ENCODE measurements at regions not wholly inside any gene's neighbourhood (a gene's known extent, or its start where the extent isn't known, plus 50 kb on each side); places are given as distances from the start of the nearest gene placed in this dataset.

- no peak overlapping the region for H3K27ac ChIP-seq (ENCODE audit: low read length, poor library complexity, severe bottlenecking)
- H2BK120ac ChIP-seq (ENCODE audit: low read depth, low read length): no peak overlapping the region
- no peak overlapping the region for H2BK12ac ChIP-seq (ENCODE audit: low read length in 2 of 2)
- H3K4me1 ChIP-seq (ENCODE audit: control insufficient read depth, insufficient read depth, low read depth, low read length): no peaks in the 10 kb centered on the region
- H4K91ac ChIP-seq (ENCODE audit: low read length): no peak overlapping the region
- peaks cover 0 to 3% of the 10 kb centered on the region in 2 experiments for H3K27me3 ChIP-seq (ENCODE audit: control insufficient read depth in 1 of 2, insufficient read depth in 1 of 2, low read length in 2 of 2)
- no peaks in the 10 kb centered on the region for H3K9me3 ChIP-seq (ENCODE audit: control insufficient read depth, low read length)
- H3K4ac ChIP-seq (ENCODE audit: low read depth in 1 of 2, low read length in 2 of 2): no peak overlapping the region
- H2BK15ac ChIP-seq (ENCODE audit: low read depth, poor library complexity, severe bottlenecking): no peak overlapping the region
- no peak overlapping the region for H3K18ac ChIP-seq (ENCODE audit: low read depth in 1 of 2, low read length in 2 of 2)
- no peaks in the 10 kb centered on the region for H3K36me3 ChIP-seq (ENCODE audit: control insufficient read depth in 1 of 2, insufficient read depth in 2 of 2, low read depth in 1 of 2, low read length in 2 of 2)
- H4K8ac ChIP-seq (ENCODE audit: low read length): no peak overlapping the region
- DNase-seq: no peak
- H3K23ac ChIP-seq (ENCODE audit: low read length in 2 of 2): no peak overlapping the region
- no peaks in the 10 kb centered on the region for H3K79me1 ChIP-seq (replicated peaks; ENCODE audit: low read length, poor library complexity, severe bottlenecking)
- H3K9ac ChIP-seq (ENCODE audit: low read length): no peak overlapping the region
- no peak overlapping the region for H3K14ac ChIP-seq (ENCODE audit: low read length in 2 of 2)
- 85% methylated on average over 2 of the region's 2 CpGs for WGBS
- no peak overlapping the region for H3K4me2 ChIP-seq (ENCODE audit: low read length, poor library complexity, severe bottlenecking)
- no peak overlapping the region for H2AFZ ChIP-seq (ENCODE audit: low read depth, low read length)
- no peak overlapping the region for H2BK5ac ChIP-seq (ENCODE audit: low read depth, low read length, poor library complexity, severe bottlenecking)
- no peak overlapping the region for H2AK5ac ChIP-seq (ENCODE audit: low read length, severe bottlenecking)
- no peak overlapping the region for H3K4me3 ChIP-seq (ENCODE audit: insufficient read depth in 1 of 2, low read depth in 1 of 2, low read length in 2 of 2)
These were observed 179.7 kb upstream of the ACVR2A start for GRCh38 chr2:147665105-147665504.

DNA sequence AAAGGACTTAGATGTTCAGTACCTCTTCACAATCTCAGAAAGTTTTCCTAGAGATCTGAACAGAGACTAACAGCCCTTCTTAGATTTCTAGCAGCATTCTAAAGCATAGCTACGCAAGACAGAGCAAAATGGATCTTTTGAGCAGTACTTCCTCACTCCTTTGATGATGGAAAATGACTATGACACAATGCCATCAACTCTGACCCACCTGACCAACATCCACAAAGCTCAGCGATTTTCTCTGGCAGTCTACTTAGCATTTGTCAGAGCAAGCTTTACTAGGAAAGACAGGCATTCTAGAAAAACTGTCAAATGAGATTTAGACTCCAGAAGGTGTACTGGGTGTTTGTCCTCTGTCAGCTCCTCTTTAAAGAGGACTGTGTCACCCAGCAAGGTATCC lies 180.9 kb upstream of the ACVR2A start:
- H2AFZ ChIP-seq (ENCODE audit: low read depth, low read length): no peak overlapping the region
- no peaks in the 10 kb centered on the region for H3K79me1 ChIP-seq (replicated peaks; ENCODE audit: low read length, poor library complexity, severe bottlenecking)
- H4K8ac ChIP-seq (ENCODE audit: low read length): no peak overlapping the region
- H3K9ac ChIP-seq (ENCODE audit: low read length): no peak overlapping the region
- H3K4me3 ChIP-seq (ENCODE audit: insufficient read depth in 1 of 2, low read depth in 1 of 2, low read length in 2 of 2): no peak overlapping the region
- no peak overlapping the region for H3K23ac ChIP-seq (ENCODE audit: low read length in 2 of 2)
- no peak overlapping the region for H3K4me2 ChIP-seq (ENCODE audit: low read length, poor library complexity, severe bottlenecking)
- no peak overlapping the region for H2BK120ac ChIP-seq (ENCODE audit: low read depth, low read length)
- H2BK12ac ChIP-seq (ENCODE audit: low read length in 2 of 2): no peak overlapping the region
- H3K4me1 ChIP-seq (ENCODE audit: control insufficient read depth, insufficient read depth, low read depth, low read length): no peaks in the 10 kb centered on the region
- H2AK5ac ChIP-seq (ENCODE audit: low read length, severe bottlenecking): no peak overlapping the region
- H3K14ac ChIP-seq (ENCODE audit: low read length in 2 of 2): no peak overlapping the region
- no peaks in the 10 kb centered on the region for H3K9me3 ChIP-seq (ENCODE audit: control insufficient read depth, low read length)
- no peak for DNase-seq
- H4K91ac ChIP-seq (ENCODE audit: low read length): no peak overlapping the region
- no peak overlapping the region for H3K27ac ChIP-seq (ENCODE audit: low read length, poor library complexity, severe bottlenecking)
- H3K36me3 ChIP-seq (ENCODE audit: control insufficient read depth in 1 of 2, insufficient read depth in 2 of 2, low read depth in 1 of 2, low read length in 2 of 2): no peaks in the 10 kb centered on the region
- 91% methylated on average over 1 of the region's 2 CpGs for WGBS
- H3K27me3 ChIP-seq (ENCODE audit: control insufficient read depth in 1 of 2, insufficient read depth in 1 of 2, low read length in 2 of 2): peaks cover 0 to 3% of the 10 kb centered on the region in 2 experiments
- H2BK5ac ChIP-seq (ENCODE audit: low read depth, low read length, poor library complexity, severe bottlenecking): no peak overlapping the region
- H2BK15ac ChIP-seq (ENCODE audit: low read depth, poor library complexity, severe bottlenecking): no peak overlapping the region
- no peak overlapping the region for H3K4ac ChIP-seq (ENCODE audit: low read depth in 1 of 2, low read length in 2 of 2)
- H3K18ac ChIP-seq (ENCODE audit: low read depth in 1 of 2, low read length in 2 of 2): no peak overlapping the region

- H3K27ac ChIP-seq (ENCODE audit: low read length, poor library complexity, severe bottlenecking): no peak overlapping the region
- H3K36me3 ChIP-seq (ENCODE audit: control insufficient read depth in 1 of 2, insufficient read depth in 2 of 2, low read depth in 1 of 2, low read length in 2 of 2): no peaks in the 10 kb centered on the region
- no peak overlapping the region for H2BK5ac ChIP-seq (ENCODE audit: low read depth, low read length, poor library complexity, severe bottlenecking)
- H2BK120ac ChIP-seq (ENCODE audit: low read depth, low read length): no peak overlapping the region
- H3K4me1 ChIP-seq (ENCODE audit: control insufficient read depth, insufficient read depth, low read depth, low read length): no peaks in the 10 kb centered on the region
- no peak overlapping the region for H4K8ac ChIP-seq (ENCODE audit: low read length)
- no peak overlapping the region for H3K14ac ChIP-seq (ENCODE audit: low read length in 2 of 2)
- no peak overlapping the region for H3K4me2 ChIP-seq (ENCODE audit: low read length, poor library complexity, severe bottlenecking)
- H2BK12ac ChIP-seq (ENCODE audit: low read length in 2 of 2): no peak overlapping the region
- no peak overlapping the region for H3K18ac ChIP-seq (ENCODE audit: low read depth in 1 of 2, low read length in 2 of 2)
- no peak overlapping the region for H3K4me3 ChIP-seq (ENCODE audit: insufficient read depth in 1 of 2, low read depth in 1 of 2, low read length in 2 of 2)
- H2AK5ac ChIP-seq (ENCODE audit: low read length, severe bottlenecking): no peak overlapping the region
- no peak overlapping the region for H3K4ac ChIP-seq (ENCODE audit: low read depth in 1 of 2, low read length in 2 of 2)
- no peak overlapping the region for H3K9ac ChIP-seq (ENCODE audit: low read length)
- peaks cover 0 to 3% of the 10 kb centered on the region in 2 experiments for H3K27me3 ChIP-seq (ENCODE audit: control insufficient read depth in 1 of 2, insufficient read depth in 1 of 2, low read length in 2 of 2)
- 80% methylated on average over 5 of the region's 5 CpGs for WGBS
- H2BK15ac ChIP-seq (ENCODE audit: low read depth, poor library complexity, severe bottlenecking): no peak overlapping the region
- no peaks in the 10 kb centered on the region for H3K9me3 ChIP-seq (ENCODE audit: control insufficient read depth, low read length)
- no peak overlapping the region for H2AFZ ChIP-seq (ENCODE audit: low read depth, low read length)
- DNase-seq: no peak
- H3K23ac ChIP-seq (ENCODE audit: low read length in 2 of 2): no peak overlapping the region
- H3K79me1 ChIP-seq (replicated peaks; ENCODE audit: low read length, poor library complexity, severe bottlenecking): no peaks in the 10 kb centered on the region
- no peak overlapping the region for H4K91ac ChIP-seq (ENCODE audit: low read length)
These were observed 181.5 kb upstream of the ACVR2A start for GRCh38 chr2:147663153-147663961.

DNA sequence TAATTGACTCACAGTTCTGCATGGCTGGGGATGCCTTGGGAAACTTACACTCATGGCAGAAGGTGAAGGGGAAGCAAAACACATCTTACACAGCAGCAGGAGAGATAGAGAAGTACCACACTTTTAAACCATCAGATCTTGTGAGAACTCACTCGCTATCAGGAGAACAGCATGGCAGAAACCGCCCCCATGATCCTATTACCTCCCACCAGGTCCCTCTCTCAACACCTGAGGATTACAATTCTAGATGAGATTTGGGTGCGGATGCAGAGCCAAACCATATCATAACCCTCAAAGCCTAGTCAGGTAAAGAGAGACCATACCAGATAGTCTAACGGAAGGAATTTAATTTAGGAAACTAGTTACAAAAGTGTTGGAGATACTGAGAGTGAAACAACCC lies 182.6 kb upstream of the ACVR2A start:
- no peaks in the 10 kb centered on the region for H3K79me1 ChIP-seq (replicated peaks; ENCODE audit: low read length, poor library complexity, severe bottlenecking)
- no peaks in the 10 kb centered on the region for H3K4me1 ChIP-seq (ENCODE audit: control insufficient read depth, insufficient read depth, low read depth, low read length)
- no peak overlapping the region for H3K4me3 ChIP-seq (ENCODE audit: insufficient read depth in 1 of 2, low read depth in 1 of 2, low read length in 2 of 2)
- no peak overlapping the region for H4K91ac ChIP-seq (ENCODE audit: low read length)
- no peak overlapping the region for H2BK12ac ChIP-seq (ENCODE audit: low read length in 2 of 2)
- no peak overlapping the region for H3K14ac ChIP-seq (ENCODE audit: low read length in 2 of 2)
- H2BK120ac ChIP-seq (ENCODE audit: low read depth, low read length): no peak overlapping the region
- no peak overlapping the region for H2BK5ac ChIP-seq (ENCODE audit: low read depth, low read length, poor library complexity, severe bottlenecking)
- DNase-seq: no peak
- H3K4ac ChIP-seq (ENCODE audit: low read depth in 1 of 2, low read length in 2 of 2): no peak overlapping the region
- H2AFZ ChIP-seq (ENCODE audit: low read depth, low read length): no peak overlapping the region
- H3K9ac ChIP-seq (ENCODE audit: low read length): no peak overlapping the region
- H3K18ac ChIP-seq (ENCODE audit: low read depth in 1 of 2, low read length in 2 of 2): no peak overlapping the region
- H2BK15ac ChIP-seq (ENCODE audit: low read depth, poor library complexity, severe bottlenecking): no peak overlapping the region
- no peaks in the 10 kb centered on the region for H3K9me3 ChIP-seq (ENCODE audit: control insufficient read depth, low read length)
- H3K27me3 ChIP-seq (ENCODE audit: control insufficient read depth in 1 of 2, insufficient read depth in 1 of 2, low read length in 2 of 2): peaks cover 0 to 3% of the 10 kb centered on the region in 2 experiments
- H3K23ac ChIP-seq (ENCODE audit: low read length in 2 of 2): no peak overlapping the region
- no peak overlapping the region for H3K27ac ChIP-seq (ENCODE audit: low read length, poor library complexity, severe bottlenecking)
- WGBS: 83% methylated on average over 4 of the region's 4 CpGs
- no peaks in the 10 kb centered on the region for H3K36me3 ChIP-seq (ENCODE audit: control insufficient read depth in 1 of 2, insufficient read depth in 2 of 2, low read depth in 1 of 2, low read length in 2 of 2)
- no peak overlapping the region for H3K4me2 ChIP-seq (ENCODE audit: low read length, poor library complexity, severe bottlenecking)
- no peak overlapping the region for H2AK5ac ChIP-seq (ENCODE audit: low read length, severe bottlenecking)
- H4K8ac ChIP-seq (ENCODE audit: low read length): no peak overlapping the region
